HEK293T (cell line): ENCODE measurements at regions not wholly inside any gene's neighbourhood (a gene's known extent, or its start where the extent isn't known, plus 50 kb on each side); places are given as distances from the start of the nearest gene placed in this dataset.

ENCODE experiments used
- ARNT ChIP-seq: fragments of 450-650 bp; IDR thresholded peaks from 2 replicates; pipeline ENCODE4 v1.6.1; 2017; ENCODE audit warnings: mild to moderate bottlenecking
- BHLHE40 ChIP-seq: fragments of 450-650 bp; IDR thresholded peaks from 2 replicates; pipeline ENCODE4 v1.6.1; 2016; ENCODE audit warnings: mild to moderate bottlenecking, moderate library complexity, borderline replicate concordance
- FOXM1 ChIP-seq: fragments of 450-650 bp; IDR thresholded peaks from 2 replicates; pipeline ENCODE4 v1.6.1; 2017; ENCODE audit warnings: mild to moderate bottlenecking, borderline replicate concordance
- HDGF ChIP-seq: fragments of 450-650 bp; IDR thresholded peaks from 2 replicates; pipeline ENCODE4 v1.6.1; 2017; ENCODE audit warnings: antibody characterized with exemption, borderline replicate concordance
- SP1 ChIP-seq: fragments of 450-650 bp; IDR thresholded peaks from 2 replicates; pipeline ENCODE4 v1.6.1; 2017

GRCh38 chr1:58979677-58980076 is 195.8 kb upstream of the JUN start:
- TF ChIP-seq HDGF (no peak), BHLHE40 (no peak), ARNT (no peak), SP1 (no peak), FOXM1 (no peak)
